ENCODE measurements at regions not wholly inside any gene's neighbourhood (a gene's known extent, or its start where the extent isn't known, plus 50 kb on each side); places are given as distances from the start of the nearest gene placed in this dataset.

DNA sequence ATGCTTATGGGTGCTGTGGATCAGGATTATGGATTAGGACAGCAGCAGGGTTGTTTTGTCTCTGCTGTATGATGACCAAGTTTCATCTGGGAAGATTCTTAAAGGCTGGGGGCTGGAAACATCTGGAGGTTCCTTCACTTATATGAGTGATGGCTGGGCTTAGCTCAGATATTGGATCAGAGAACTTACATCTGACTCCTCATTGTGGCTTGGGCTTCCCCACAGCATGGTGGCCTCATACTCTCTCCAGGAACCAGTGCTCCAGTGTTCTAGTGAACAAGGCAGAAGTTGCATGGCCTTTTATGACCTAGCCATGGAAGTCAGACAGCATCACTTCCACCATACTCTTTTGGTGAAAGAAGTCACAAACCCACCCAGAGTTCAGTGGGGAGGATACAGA lies 336.1 kb upstream of the TBX3 start:
- Histone ChIP-seq H3K4me3 (ENCODE audit: low read length) (no peak overlapping the region), H3K27ac (ENCODE audit: low read length) (no peak overlapping the region), H3K4me2 (ENCODE audit: low read depth, low read length, poor library complexity, severe bottlenecking) (no peak overlapping the region), H3K27me3 (ENCODE audit: low read length) (no peaks in the 10 kb centered on the region), H3K9me3 (ENCODE audit: low read length) (peaks cover 3% of the 10 kb centered on the region; the same call in 1 of the 2 replicates), H3K36me3 (ENCODE audit: insufficient read depth, low read length) (no peaks in the 10 kb centered on the region), H2AFZ (ENCODE audit: low read length) (no peak overlapping the region), H3K4me1 (ENCODE audit: low read length) (no peaks in the 10 kb centered on the region), H3K79me2 (ENCODE audit: low read length) (no peaks in the 10 kb centered on the region), H4K20me1 (ENCODE audit: insufficient read depth, low read depth, low read length) (no peaks in the 10 kb centered on the region), H3K9me2 (replicated peaks; ENCODE audit: insufficient read depth, low read length) (no peaks in the 10 kb centered on the region), H3K9ac (ENCODE audit: low read length) (no peak overlapping the region)
- no peak for DNase-seq

GRCh38 chr12:115017346-115017745 lies 333.4 kb upstream of the TBX3 start:
- Histone ChIP-seq H3K9ac (ENCODE audit: low read length) (no peak overlapping the region), H3K27ac (ENCODE audit: low read length) (no peak overlapping the region), H3K9me2 (replicated peaks; ENCODE audit: insufficient read depth, low read length) (no peaks in the 10 kb centered on the region), H3K36me3 (ENCODE audit: insufficient read depth, low read length) (no peaks in the 10 kb centered on the region), H2AFZ (ENCODE audit: low read length) (no peak overlapping the region), H3K9me3 (ENCODE audit: low read length) (peaks cover 3% of the 10 kb centered on the region; the same call in 1 of the 2 replicates), H4K20me1 (ENCODE audit: insufficient read depth, low read depth, low read length) (no peaks in the 10 kb centered on the region), H3K4me3 (ENCODE audit: low read length) (no peak overlapping the region), H3K79me2 (ENCODE audit: low read length) (no peaks in the 10 kb centered on the region), H3K4me2 (ENCODE audit: low read depth, low read length, poor library complexity, severe bottlenecking) (no peak overlapping the region), H3K27me3 (ENCODE audit: low read length) (no peaks in the 10 kb centered on the region), H3K4me1 (ENCODE audit: low read length) (no peaks in the 10 kb centered on the region)
- no peak for DNase-seq

GRCh38 chr12:115013236-115013981 lies 329.4 kb upstream of the TBX3 start:
- H3K4me2 ChIP-seq (ENCODE audit: low read depth, low read length, poor library complexity, severe bottlenecking) = no peak overlapping the region
- no peak overlapping the region for H3K9ac ChIP-seq (ENCODE audit: low read length)
- H4K20me1 ChIP-seq (ENCODE audit: insufficient read depth, low read depth, low read length) = no peaks in the 10 kb centered on the region
- H3K9me2 ChIP-seq (replicated peaks; ENCODE audit: insufficient read depth, low read length) = no peaks in the 10 kb centered on the region
- H3K4me3 ChIP-seq (ENCODE audit: low read length) = no peak overlapping the region
- H3K27ac ChIP-seq (ENCODE audit: low read length) = no peak overlapping the region
- H3K27me3 ChIP-seq (ENCODE audit: low read length) = no peaks in the 10 kb centered on the region
- H3K36me3 ChIP-seq (ENCODE audit: insufficient read depth, low read length) = no peaks in the 10 kb centered on the region
- no peaks in the 10 kb centered on the region for H3K4me1 ChIP-seq (ENCODE audit: low read length)
- no peaks in the 10 kb centered on the region for H3K79me2 ChIP-seq (ENCODE audit: low read length)
- H2AFZ ChIP-seq (ENCODE audit: low read length) = no peak overlapping the region
- DNase-seq = no peak
- 0 out of 2 replicates have a peak, but pooled peaks cover 3% of the 10 kb centered on the region for H3K9me3 ChIP-seq (ENCODE audit: low read length)

DNA sequence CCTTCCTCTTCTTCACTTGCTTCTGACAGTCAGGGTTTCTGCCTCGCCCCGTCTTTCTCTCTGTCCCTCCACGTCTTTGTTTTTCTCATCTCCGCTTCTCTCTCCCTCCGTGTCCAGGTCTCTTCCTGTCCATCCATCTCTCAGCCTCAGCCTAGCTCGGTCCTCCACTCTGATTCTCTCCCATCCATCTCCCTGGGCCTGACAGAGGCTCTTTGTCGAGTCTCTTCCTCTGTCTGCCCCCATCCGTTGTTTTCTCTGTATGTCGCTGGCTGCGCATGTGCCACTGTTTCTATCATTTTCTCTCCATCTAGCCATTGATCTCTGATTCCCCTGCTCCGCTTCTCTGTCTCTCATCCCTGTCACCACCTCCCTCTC lies 328.9 kb upstream of the TBX3 start:
- no peak overlapping the region for H3K27ac ChIP-seq (ENCODE audit: low read length)
- H3K36me3 ChIP-seq (ENCODE audit: insufficient read depth, low read length) = no peaks in the 10 kb centered on the region
- no peaks in the 10 kb centered on the region for H3K4me1 ChIP-seq (ENCODE audit: low read length)
- H3K27me3 ChIP-seq (ENCODE audit: low read length) = no peaks in the 10 kb centered on the region
- no peak overlapping the region for H2AFZ ChIP-seq (ENCODE audit: low read length)
- no peak overlapping the region for H3K4me2 ChIP-seq (ENCODE audit: low read depth, low read length, poor library complexity, severe bottlenecking)
- no peak for DNase-seq
- no peak overlapping the region for H3K9ac ChIP-seq (ENCODE audit: low read length)
- no peaks in the 10 kb centered on the region for H3K9me2 ChIP-seq (replicated peaks; ENCODE audit: insufficient read depth, low read length)
- H3K4me3 ChIP-seq (ENCODE audit: low read length) = no peak overlapping the region
- no peaks in the 10 kb centered on the region for H3K9me3 ChIP-seq (ENCODE audit: low read length)
- H4K20me1 ChIP-seq (ENCODE audit: insufficient read depth, low read depth, low read length) = no peaks in the 10 kb centered on the region
- H3K79me2 ChIP-seq (ENCODE audit: low read length) = no peaks in the 10 kb centered on the region

GRCh38 chr12:115011703-115012102 lies 327.7 kb upstream of the TBX3 start:
- Histone ChIP-seq H3K9me2 (replicated peaks; ENCODE audit: insufficient read depth, low read length) (no peaks in the 10 kb centered on the region), H4K20me1 (ENCODE audit: insufficient read depth, low read depth, low read length) (no peaks in the 10 kb centered on the region)

DNA sequence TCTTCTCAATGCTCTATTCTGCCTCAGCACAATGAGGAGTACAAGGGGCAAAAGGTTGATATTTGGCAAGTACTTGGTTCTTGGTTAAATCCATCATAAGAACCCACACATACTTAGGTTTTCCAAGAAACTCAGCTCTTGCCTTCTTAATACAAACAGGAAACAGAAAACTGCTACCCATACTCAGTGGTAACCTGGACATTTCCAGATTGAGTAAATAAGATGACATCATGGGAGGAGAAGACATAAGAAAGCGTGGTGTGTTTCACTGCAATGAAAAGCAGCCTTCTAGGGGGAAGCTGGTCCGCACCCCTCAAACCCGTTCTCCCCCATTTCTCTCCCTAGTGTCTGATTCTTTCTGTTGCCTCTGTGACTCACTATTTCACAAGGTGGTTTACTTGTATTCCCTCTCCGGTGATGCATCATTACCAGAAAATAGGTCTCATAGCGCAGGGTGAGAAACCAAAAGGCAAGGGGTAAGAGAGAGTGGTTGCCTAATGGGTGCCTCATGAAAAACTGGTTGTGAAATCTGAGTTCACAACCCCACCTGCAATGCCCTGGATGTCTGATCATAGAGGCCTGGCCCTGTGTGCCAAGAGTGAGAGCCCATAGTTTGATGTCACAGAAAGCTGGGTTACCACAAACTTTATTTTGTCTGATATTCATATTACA lies 326.5 kb upstream of the TBX3 start:
- no peak overlapping the region for H3K4me2 ChIP-seq (ENCODE audit: low read depth, low read length, poor library complexity, severe bottlenecking)
- no peaks in the 10 kb centered on the region for H3K36me3 ChIP-seq (ENCODE audit: insufficient read depth, low read length)
- no peaks in the 10 kb centered on the region for H4K20me1 ChIP-seq (ENCODE audit: insufficient read depth, low read depth, low read length)
- no peaks in the 10 kb centered on the region for H3K4me1 ChIP-seq (ENCODE audit: low read length)
- no peak overlapping the region for H3K9ac ChIP-seq (ENCODE audit: low read length)
- no peak for DNase-seq
- no peak overlapping the region for H2AFZ ChIP-seq (ENCODE audit: low read length)
- no peaks in the 10 kb centered on the region for H3K9me3 ChIP-seq (ENCODE audit: low read length)
- H3K27ac ChIP-seq (ENCODE audit: low read length) = no peak overlapping the region
- H3K9me2 ChIP-seq (replicated peaks; ENCODE audit: insufficient read depth, low read length) = no peaks in the 10 kb centered on the region
- no peak overlapping the region for H3K4me3 ChIP-seq (ENCODE audit: low read length)
- no peaks in the 10 kb centered on the region for H3K27me3 ChIP-seq (ENCODE audit: low read length)
- no peaks in the 10 kb centered on the region for H3K79me2 ChIP-seq (ENCODE audit: low read length)

More at GRCh38 chr12:115011703-115012102, 327.7 kb upstream of the TBX3 start:
- H3K9me3 ChIP-seq (ENCODE audit: low read length) = no peaks in the 10 kb centered on the region
- no peak overlapping the region for H3K27ac ChIP-seq (ENCODE audit: low read length)
- no peak overlapping the region for H3K9ac ChIP-seq (ENCODE audit: low read length)
- H3K79me2 ChIP-seq (ENCODE audit: low read length) = no peaks in the 10 kb centered on the region
- no peaks in the 10 kb centered on the region for H3K36me3 ChIP-seq (ENCODE audit: insufficient read depth, low read length)
- H3K4me2 ChIP-seq (ENCODE audit: low read depth, low read length, poor library complexity, severe bottlenecking) = no peak overlapping the region
- DNase-seq = no peak
- no peaks in the 10 kb centered on the region for H3K4me1 ChIP-seq (ENCODE audit: low read length)
- H3K27me3 ChIP-seq (ENCODE audit: low read length) = no peaks in the 10 kb centered on the region
- H2AFZ ChIP-seq (ENCODE audit: low read length) = no peak overlapping the region
- no peak overlapping the region for H3K4me3 ChIP-seq (ENCODE audit: low read length)

DNA sequence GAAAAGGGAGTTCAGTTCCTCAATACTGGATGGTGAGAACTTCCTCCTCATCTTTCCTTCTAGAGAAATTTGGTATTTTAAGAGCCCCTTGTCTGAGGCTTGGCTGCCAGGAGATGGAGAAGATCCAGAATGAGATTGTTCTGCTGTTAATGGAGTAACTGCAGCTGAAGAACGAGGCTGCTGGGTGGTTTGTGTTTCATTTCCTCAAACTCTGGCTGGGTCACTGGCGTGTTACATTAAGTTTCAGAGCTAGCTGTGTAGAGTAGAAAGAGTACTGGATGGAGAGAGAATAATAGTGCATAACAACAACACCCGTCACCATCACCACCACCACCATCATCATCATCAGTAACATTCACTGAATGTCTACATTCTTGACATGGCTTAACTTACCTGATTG lies 325.0 kb upstream of the TBX3 start:
- Histone ChIP-seq H3K27me3 (ENCODE audit: low read length) (no peaks in the 10 kb centered on the region), H3K36me3 (ENCODE audit: insufficient read depth, low read length) (no peaks in the 10 kb centered on the region), H3K4me2 (ENCODE audit: low read depth, low read length, poor library complexity, severe bottlenecking) (no peak overlapping the region), H4K20me1 (ENCODE audit: insufficient read depth, low read depth, low read length) (no peaks in the 10 kb centered on the region), H3K27ac (ENCODE audit: low read length) (no peak overlapping the region), H3K9ac (ENCODE audit: low read length) (no peak overlapping the region), H3K9me2 (replicated peaks; ENCODE audit: insufficient read depth, low read length) (no peaks in the 10 kb centered on the region), H3K4me3 (ENCODE audit: low read length) (no peak overlapping the region), H3K9me3 (ENCODE audit: low read length) (no peaks in the 10 kb centered on the region), H3K79me2 (ENCODE audit: low read length) (no peaks in the 10 kb centered on the region), H2AFZ (ENCODE audit: low read length) (no peak overlapping the region), H3K4me1 (ENCODE audit: low read length) (no peaks in the 10 kb centered on the region)
- DNase-seq = peak; percentile 50

GRCh38 chr12:115004470-115005146 lies 320.6 kb upstream of the TBX3 start:
- Histone ChIP-seq H3K79me2 (ENCODE audit: low read length) (no peaks in the 10 kb centered on the region), H3K4me2 (ENCODE audit: low read depth, low read length, poor library complexity, severe bottlenecking) (no peak overlapping the region), H3K27me3 (ENCODE audit: low read length) (no peaks in the 10 kb centered on the region), H3K9ac (ENCODE audit: low read length) (no peak overlapping the region), H3K9me2 (replicated peaks; ENCODE audit: insufficient read depth, low read length) (no peaks in the 10 kb centered on the region), H3K9me3 (ENCODE audit: low read length) (no peaks in the 10 kb centered on the region), H3K4me1 (ENCODE audit: low read length) (peaks cover 5% of the 10 kb centered on the region), H3K27ac (ENCODE audit: low read length) (no peak overlapping the region), H3K36me3 (ENCODE audit: insufficient read depth, low read length) (no peaks in the 10 kb centered on the region), H2AFZ (ENCODE audit: low read length) (no peak overlapping the region), H3K4me3 (ENCODE audit: low read length) (no peak overlapping the region), H4K20me1 (ENCODE audit: insufficient read depth, low read depth, low read length) (no peaks in the 10 kb centered on the region)
- no peak for DNase-seq

All from Karpas-422 (cell line).